ENCODE measurements at regions not wholly inside any gene's neighbourhood (a gene's known extent, or its start where the extent isn't known, plus 50 kb on each side); places are given as distances from the start of the nearest gene placed in this dataset.

DNA sequence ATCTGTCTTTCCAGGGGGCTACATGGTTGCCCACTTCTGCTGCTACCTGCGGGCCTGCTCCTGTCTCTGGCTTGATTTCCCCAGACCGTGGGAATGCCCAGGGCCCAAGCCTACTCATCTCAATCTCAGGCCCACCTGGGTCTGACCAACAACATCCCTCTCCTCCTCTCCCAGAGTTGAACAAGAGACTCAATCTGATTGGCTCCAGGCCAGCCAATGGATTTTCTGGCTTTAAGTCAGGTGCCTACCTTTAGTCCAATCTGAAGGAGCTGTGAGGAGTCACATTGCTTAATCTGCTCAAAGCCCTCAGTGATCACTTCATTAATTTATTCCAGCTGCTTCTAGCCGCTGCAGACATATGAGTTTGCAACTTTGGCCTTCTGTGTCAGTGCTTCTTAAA, 162.4 kb upstream of the KCNG1 start:
- no peak for TF ChIP-seq EZH2 (IDR thresholded peaks at IDR 0.05; ENCODE audit: borderline replicate concordance, insufficient read depth, low read depth, low read length, poor library complexity, severe bottlenecking)
- TF ChIP-seq, protein P1, sequence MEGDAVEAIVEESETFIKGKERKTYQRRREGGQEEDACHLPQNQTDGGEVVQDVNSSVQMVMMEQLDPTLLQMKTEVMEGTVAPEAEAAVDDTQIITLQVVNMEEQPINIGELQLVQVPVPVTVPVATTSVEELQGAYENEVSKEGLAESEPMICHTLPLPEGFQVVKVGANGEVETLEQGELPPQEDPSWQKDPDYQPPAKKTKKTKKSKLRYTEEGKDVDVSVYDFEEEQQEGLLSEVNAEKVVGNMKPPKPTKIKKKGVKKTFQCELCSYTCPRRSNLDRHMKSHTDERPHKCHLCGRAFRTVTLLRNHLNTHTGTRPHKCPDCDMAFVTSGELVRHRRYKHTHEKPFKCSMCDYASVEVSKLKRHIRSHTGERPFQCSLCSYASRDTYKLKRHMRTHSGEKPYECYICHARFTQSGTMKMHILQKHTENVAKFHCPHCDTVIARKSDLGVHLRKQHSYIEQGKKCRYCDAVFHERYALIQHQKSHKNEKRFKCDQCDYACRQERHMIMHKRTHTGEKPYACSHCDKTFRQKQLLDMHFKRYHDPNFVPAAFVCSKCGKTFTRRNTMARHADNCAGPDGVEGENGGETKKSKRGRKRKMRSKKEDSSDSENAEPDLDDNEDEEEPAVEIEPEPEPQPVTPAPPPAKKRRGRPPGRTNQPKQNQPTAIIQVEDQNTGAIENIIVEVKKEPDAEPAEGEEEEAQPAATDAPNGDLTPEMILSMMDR (IDR thresholded peaks at IDR 0.05): no peak
